BE2C (cell line): ENCODE measurements at regions not wholly inside any gene's neighbourhood (a gene's known extent, or its start where the extent isn't known, plus 50 kb on each side); places are given as distances from the start of the nearest gene placed in this dataset.
A peak's percentile ranks its signal among the peaks of the same experiment; 100 is the strongest.

ENCODE experiments used
- DNase-seq: peaks from one replicate; pipeline ENCODE4 v3.0.0-alpha.2; 2020
- H3K27me3 ChIP-seq: fragments of 250-450 bp; sonication (Bioruptor Pico); 2 replicates; pipeline ENCODE4 v1.5.1; 2020; ENCODE audit warnings: mild to moderate bottlenecking
- H3K36me3 ChIP-seq: fragments of 250-450 bp; sonication (Bioruptor Pico); 2 replicates; pipeline ENCODE4 v1.5.1; 2020; ENCODE audit warnings: mild to moderate bottlenecking
- H3K4me1 ChIP-seq: fragments of 250-450 bp; sonication (Bioruptor Pico); 2 replicates; pipeline ENCODE4 v1.5.1; 2020
- H3K4me3 ChIP-seq: 2 replicates; pipeline ENCODE4 v1.5.1; 2011; ENCODE audit warnings: low read depth, low read length
- H3K9me3 ChIP-seq: fragments of 250-450 bp; sonication (Bioruptor Pico); 2 replicates; pipeline ENCODE4 v1.5.1; 2020
- CTCF ChIP-seq: IDR thresholded peaks from 2 replicates; pipeline ENCODE4 v1.5.1; 2012; ENCODE audit warnings: mild to moderate bottlenecking, low read depth, low read length

GRCh38 chr16:5642436-5642835 is 544.8 kb upstream of the EEF2KMT start:
- H3K27me3 ChIP-seq = no peaks in the 10 kb centered on the region
- no peak for DNase-seq
- no peaks in the 10 kb centered on the region for H3K9me3 ChIP-seq
- H3K4me3 ChIP-seq = no peak overlapping the region
- peaks cover 8% of the 10 kb centered on the region; the same call in 1 of the 2 replicates for H3K4me1 ChIP-seq
- no peaks in the 10 kb centered on the region for H3K36me3 ChIP-seq
- no peak for TF ChIP-seq CTCF

GRCh38 chr16:5642011-5642410 is 544.4 kb upstream of the EEF2KMT start:
- no peaks in the 10 kb centered on the region for H3K36me3 ChIP-seq
- H3K4me3 ChIP-seq = no peak overlapping the region
- H3K9me3 ChIP-seq = no peaks in the 10 kb centered on the region
- H3K27me3 ChIP-seq = no peaks in the 10 kb centered on the region
- peak; percentile 31 for DNase-seq
- peaks cover 8% of the 10 kb centered on the region; the same call in 1 of the 2 replicates for H3K4me1 ChIP-seq
- no peak for TF ChIP-seq CTCF

- H3K4me3 ChIP-seq = no peak overlapping the region
- TF ChIP-seq CTCF = no peak
- H3K36me3 ChIP-seq = no peaks in the 10 kb centered on the region
- no peaks in the 10 kb centered on the region for H3K27me3 ChIP-seq
- no peak for DNase-seq
- no peaks in the 10 kb centered on the region for H3K9me3 ChIP-seq
- peaks cover 8% of the 10 kb centered on the region; the same call in 1 of the 2 replicates for H3K4me1 ChIP-seq
Observed at GRCh38 chr16:5640883-5641282, 543.3 kb upstream of the EEF2KMT start.

GRCh38 chr16:5639531-5639930 is 541.9 kb upstream of the EEF2KMT start:
- Histone ChIP-seq H3K4me3 (no peak overlapping the region), H3K36me3 (no peaks in the 10 kb centered on the region), H3K27me3 (no peaks in the 10 kb centered on the region), H3K4me1 (peaks cover 11% of the 10 kb centered on the region; the same call in 1 of the 2 replicates), H3K9me3 (no peaks in the 10 kb centered on the region)
- no peak for TF ChIP-seq CTCF
- no peak for DNase-seq

GRCh38 chr16:5635331-5635730 is 537.7 kb upstream of the EEF2KMT start:
- no peak overlapping the region for H3K4me3 ChIP-seq
- H3K4me1 ChIP-seq = peaks cover 9% of the 10 kb centered on the region; the same call in 1 of the 2 replicates
- DNase-seq = no peak
- H3K36me3 ChIP-seq = no peaks in the 10 kb centered on the region
- no peak for TF ChIP-seq CTCF
- H3K9me3 ChIP-seq = no peaks in the 10 kb centered on the region
- no peaks in the 10 kb centered on the region for H3K27me3 ChIP-seq

GRCh38 chr16:5634666-5635180 is 537.1 kb upstream of the EEF2KMT start:
- H3K36me3 ChIP-seq = no peaks in the 10 kb centered on the region
- TF ChIP-seq CTCF = no peak
- H3K4me1 ChIP-seq = peaks cover 9% of the 10 kb centered on the region; the same call in 1 of the 2 replicates
- no peak overlapping the region for H3K4me3 ChIP-seq
- H3K9me3 ChIP-seq = no peaks in the 10 kb centered on the region
- H3K27me3 ChIP-seq = no peaks in the 10 kb centered on the region
- peak; percentile 32 for DNase-seq
